ENCODE measurements at regions not wholly inside any gene's neighbourhood (a gene's known extent, or its start where the extent isn't known, plus 50 kb on each side); places are given as distances from the start of the nearest gene placed in this dataset.

GRCh38 chr18:74006143-74006542 is 141.5 kb downstream of the FBXO15 start:
- ChIA-PET CTCF (no interaction called here), POLR2A (no interaction called here)
- intact Hi-C loops (cut with micrococcal nuclease): no loop called here
- no peak overlapping the region for H3K4me3 Mint-ChIP-seq (ENCODE audit: unreplicated experiment)
- no peak for DNase-seq (ENCODE audit: unreplicated experiment)
- H3K4me1 Mint-ChIP-seq (ENCODE audit: insufficient read depth, unreplicated experiment): no peaks in the 10 kb centered on the region
- H3K36me3 Mint-ChIP-seq (ENCODE audit: insufficient read depth, unreplicated experiment): no peaks in the 10 kb centered on the region
- no peaks in the 10 kb centered on the region for H3K9me3 Mint-ChIP-seq (ENCODE audit: unreplicated experiment)
- no peaks in the 10 kb centered on the region for H3K27me3 Mint-ChIP-seq (ENCODE audit: insufficient read depth, unreplicated experiment)
- no peak overlapping the region for H3K27ac Mint-ChIP-seq (ENCODE audit: low read depth, unreplicated experiment)
- TF ChIP-seq CTCF (IDR thresholded peaks at IDR 0.05; ENCODE audit: unreplicated experiment): no peak
- BruUV-seq (replicated peaks): no TSS peak

GRCh38 chr18:74005320-74006109 is 142.1 kb downstream of the FBXO15 start:
- Mint-ChIP-seq H3K4me1 (ENCODE audit: insufficient read depth, unreplicated experiment) (no peaks in the 10 kb centered on the region), H3K27me3 (ENCODE audit: insufficient read depth, unreplicated experiment) (no peaks in the 10 kb centered on the region), H3K4me3 (ENCODE audit: unreplicated experiment) (no peak overlapping the region), H3K27ac (ENCODE audit: low read depth, unreplicated experiment) (no peak overlapping the region), H3K36me3 (ENCODE audit: insufficient read depth, unreplicated experiment) (no peaks in the 10 kb centered on the region), H3K9me3 (ENCODE audit: unreplicated experiment) (peaks cover under 1% of the 10 kb centered on the region)
- intact Hi-C loops (cut with micrococcal nuclease): no loop called here
- CTCF ChIA-PET: interaction anchor here (1.2 kb wide), 1 partner anchor 13 kb away, joined by 3 read pairs; no protein-coding TSS in a partner anchor
- no peak for DNase-seq (ENCODE audit: unreplicated experiment)
- no TSS peak for BruUV-seq (replicated peaks)
- TF ChIP-seq CTCF (IDR thresholded peaks at IDR 0.05; ENCODE audit: unreplicated experiment): no peak
- POLR2A ChIA-PET: interaction anchor here (0.6 kb wide), 2 partner anchors 13 to 23 kb away, joined by 3 read pairs; no protein-coding TSS in a partner anchor

GRCh38 chr18:73992242-73993022 is 155.2 kb downstream of the FBXO15 start:
- peaks cover 4% of the 10 kb centered on the region for H3K4me1 Mint-ChIP-seq (ENCODE audit: insufficient read depth, unreplicated experiment)
- no peaks in the 10 kb centered on the region for H3K27me3 Mint-ChIP-seq (ENCODE audit: insufficient read depth, unreplicated experiment)
- CTCF ChIA-PET: interaction anchor here (1.1 to 1.5 kb wide), 2 partner anchors 12 kb away, joined by 3 to 8 read pairs; no protein-coding TSS in a partner anchor
- no peak for DNase-seq (ENCODE audit: unreplicated experiment)
- no peak overlapping the region for H3K4me3 Mint-ChIP-seq (ENCODE audit: unreplicated experiment)
- no peak for TF ChIP-seq CTCF (IDR thresholded peaks at IDR 0.05; ENCODE audit: unreplicated experiment)
- BruUV-seq (replicated peaks): no TSS peak
- H3K36me3 Mint-ChIP-seq (ENCODE audit: insufficient read depth, unreplicated experiment): peaks cover 6% of the 10 kb centered on the region
- intact Hi-C loops (cut with micrococcal nuclease): no loop called here
- H3K27ac Mint-ChIP-seq (ENCODE audit: low read depth, unreplicated experiment): no peak overlapping the region
- POLR2A ChIA-PET: interaction anchor here (0.7 to 0.9 kb wide), 2 partner anchors 13 to 21 kb away, joined by 3 to 5 read pairs; no protein-coding TSS in a partner anchor
- H3K9me3 Mint-ChIP-seq (ENCODE audit: unreplicated experiment): peaks cover 11% of the 10 kb centered on the region

GRCh38 chr18:73991570-73991969 is 156.1 kb downstream of the FBXO15 start:
- intact Hi-C loops (cut with micrococcal nuclease): no loop called here

More at GRCh38 chr18:73991570-73991969, 156.1 kb downstream of the FBXO15 start:
- no TSS peak for BruUV-seq (replicated peaks)
- no peaks in the 10 kb centered on the region for H3K27me3 Mint-ChIP-seq (ENCODE audit: insufficient read depth, unreplicated experiment)
- H3K9me3 Mint-ChIP-seq (ENCODE audit: unreplicated experiment): peaks cover 10% of the 10 kb centered on the region
- peaks cover 6% of the 10 kb centered on the region for H3K36me3 Mint-ChIP-seq (ENCODE audit: insufficient read depth, unreplicated experiment)
- H3K27ac Mint-ChIP-seq (ENCODE audit: low read depth, unreplicated experiment): no peak overlapping the region
- no peak overlapping the region for H3K4me3 Mint-ChIP-seq (ENCODE audit: unreplicated experiment)
- CTCF ChIA-PET: no interaction called here
- peaks cover 12% of the 10 kb centered on the region for H3K4me1 Mint-ChIP-seq (ENCODE audit: insufficient read depth, unreplicated experiment)
- POLR2A ChIA-PET: no interaction called here
- DNase-seq (ENCODE audit: unreplicated experiment): no peak
- TF ChIP-seq CTCF (IDR thresholded peaks at IDR 0.05; ENCODE audit: unreplicated experiment): no peak

All from MCF 10A (cell line).